Smooth muscle cell (in vitro differentiated cells): ENCODE measurements at regions not wholly inside any gene's neighbourhood (a gene's known extent, or its start where the extent isn't known, plus 50 kb on each side); places are given as distances from the start of the nearest gene placed in this dataset.

ENCODE experiments used
- DNase-seq: peaks from one replicate; lab custom pipeline; 2025; ENCODE audit not compliant: unreplicated experiment; lab: John Stamatoyannopoulos, UW
- H2AFZ ChIP-seq: fragments of 200-600 bp; sonication (generic); 2 replicates; pipeline ENCODE4 v1.6.0; 2016; ENCODE audit warnings: antibody characterized with exemption, low read depth, mild to moderate bottlenecking
- H3F3A ChIP-seq: fragments of 200-600 bp; sonication (generic); 2 replicates; pipeline ENCODE4 v1.6.0; 2017; ENCODE audit warnings: antibody characterized with exemption, low read depth
- H3K27ac ChIP-seq: fragments of 200-600 bp; sonication (generic); 2 replicates; pipeline ENCODE4 v1.5.1; 2016; ENCODE audit warnings: low read depth, mild to moderate bottlenecking
- H3K27me3 ChIP-seq: fragments of 200-600 bp; sonication (generic); 2 replicates; pipeline ENCODE4 v1.6.1; 2016; ENCODE audit warnings: low read depth, mild to moderate bottlenecking
- H3K36me3 ChIP-seq: fragments of 200-600 bp; sonication (generic); 2 replicates; pipeline ENCODE4 v1.5.1; 2016; ENCODE audit warnings: low read depth
- H3K4me1 ChIP-seq: fragments of 200-600 bp; sonication (generic); 2 replicates; pipeline ENCODE4 v1.5.1; 2016; ENCODE audit warnings: low read depth
- H3K4me2 ChIP-seq: fragments of 200-600 bp; sonication (generic); 2 replicates; pipeline ENCODE4 v1.6.0; 2016; ENCODE audit warnings: mild to moderate bottlenecking
- H3K4me3 ChIP-seq: fragments of 200-600 bp; sonication (generic); 2 replicates; pipeline ENCODE4 v1.5.1; 2016; ENCODE audit warnings: mild to moderate bottlenecking
- H3K79me2 ChIP-seq: fragments of 200-600 bp; sonication (generic); 2 replicates; pipeline ENCODE4 v1.6.0; 2016; ENCODE audit warnings: low read depth, mild to moderate bottlenecking
- H3K9ac ChIP-seq: fragments of 200-600 bp; sonication (generic); 2 replicates; pipeline ENCODE4 v1.6.0; 2016; ENCODE audit warnings: low read depth
- H3K9me3 ChIP-seq: fragments of 200-600 bp; sonication (generic); replicated peaks from 2 replicates; pipeline ENCODE4 v1.5.1; 2016; ENCODE audit warnings: low read depth
- H4K20me1 ChIP-seq: fragments of 200-600 bp; sonication (generic); 2 replicates; pipeline ENCODE4 v1.6.0; 2016; ENCODE audit warnings: low read depth
- WGBS: methylation state at CpG from one replicate; pipeline ENCODE4 v1.1.7; 2016; ENCODE audit warnings: low lambda C conversion rate; 5-methylcytosine and 5-hydroxymethylcytosine counted together
- TF ChIP-seq, protein P1 (sequence below): fragments of 200-600 bp; sonication (generic); IDR thresholded peaks from 2 replicates; pipeline ENCODE4 v1.5.1; 2017; ENCODE audit warnings: borderline replicate concordance, mild to moderate bottlenecking, antibody characterized with exemption; ENCODE audit not compliant: insufficient read depth, poor library complexity, severe bottlenecking

DNA sequence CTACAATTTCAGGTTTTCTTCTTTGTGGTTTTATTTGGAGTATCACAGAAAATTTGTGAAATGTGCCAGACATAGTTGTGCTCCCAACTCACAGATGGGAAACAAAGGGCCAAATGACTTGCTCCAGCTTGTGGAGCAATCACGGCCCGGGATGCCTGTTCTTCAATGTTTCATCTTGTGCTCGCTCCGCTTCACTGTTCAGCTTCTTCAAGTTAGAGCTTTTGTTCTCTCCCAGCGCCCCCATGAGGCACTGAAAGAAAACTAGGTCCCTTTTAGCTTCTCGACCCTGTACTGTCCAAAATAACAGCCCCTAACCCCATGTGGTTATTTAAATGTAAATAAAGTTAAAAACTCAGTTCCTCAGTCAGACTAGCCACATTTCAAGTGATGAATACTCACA, 187.9 kb upstream of the STXBP6 start:
- H2AFZ ChIP-seq = peak overlapping the region; percentile 81
- no peaks in the 10 kb centered on the region for H4K20me1 ChIP-seq
- H3K36me3 ChIP-seq = no peaks in the 10 kb centered on the region
- peaks cover 5% of the 10 kb centered on the region for H3K27me3 ChIP-seq
- no peaks in the 10 kb centered on the region for H3K4me1 ChIP-seq
- no peak overlapping the region for H3K4me3 ChIP-seq
- peak overlapping the region; percentile 67 for H3K4me2 ChIP-seq
- no peaks in the 10 kb centered on the region for H3K9me3 ChIP-seq
- TF ChIP-seq, protein P1, sequence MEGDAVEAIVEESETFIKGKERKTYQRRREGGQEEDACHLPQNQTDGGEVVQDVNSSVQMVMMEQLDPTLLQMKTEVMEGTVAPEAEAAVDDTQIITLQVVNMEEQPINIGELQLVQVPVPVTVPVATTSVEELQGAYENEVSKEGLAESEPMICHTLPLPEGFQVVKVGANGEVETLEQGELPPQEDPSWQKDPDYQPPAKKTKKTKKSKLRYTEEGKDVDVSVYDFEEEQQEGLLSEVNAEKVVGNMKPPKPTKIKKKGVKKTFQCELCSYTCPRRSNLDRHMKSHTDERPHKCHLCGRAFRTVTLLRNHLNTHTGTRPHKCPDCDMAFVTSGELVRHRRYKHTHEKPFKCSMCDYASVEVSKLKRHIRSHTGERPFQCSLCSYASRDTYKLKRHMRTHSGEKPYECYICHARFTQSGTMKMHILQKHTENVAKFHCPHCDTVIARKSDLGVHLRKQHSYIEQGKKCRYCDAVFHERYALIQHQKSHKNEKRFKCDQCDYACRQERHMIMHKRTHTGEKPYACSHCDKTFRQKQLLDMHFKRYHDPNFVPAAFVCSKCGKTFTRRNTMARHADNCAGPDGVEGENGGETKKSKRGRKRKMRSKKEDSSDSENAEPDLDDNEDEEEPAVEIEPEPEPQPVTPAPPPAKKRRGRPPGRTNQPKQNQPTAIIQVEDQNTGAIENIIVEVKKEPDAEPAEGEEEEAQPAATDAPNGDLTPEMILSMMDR = peak; percentile 61
- no peak overlapping the region for H3K27ac ChIP-seq
- WGBS = 13% methylated on average over 6 of the region's 6 CpGs
- no peaks in the 10 kb centered on the region for H3F3A ChIP-seq
- no peak for DNase-seq
- no peak overlapping the region for H3K9ac ChIP-seq
- no peaks in the 10 kb centered on the region for H3K79me2 ChIP-seq

DNA sequence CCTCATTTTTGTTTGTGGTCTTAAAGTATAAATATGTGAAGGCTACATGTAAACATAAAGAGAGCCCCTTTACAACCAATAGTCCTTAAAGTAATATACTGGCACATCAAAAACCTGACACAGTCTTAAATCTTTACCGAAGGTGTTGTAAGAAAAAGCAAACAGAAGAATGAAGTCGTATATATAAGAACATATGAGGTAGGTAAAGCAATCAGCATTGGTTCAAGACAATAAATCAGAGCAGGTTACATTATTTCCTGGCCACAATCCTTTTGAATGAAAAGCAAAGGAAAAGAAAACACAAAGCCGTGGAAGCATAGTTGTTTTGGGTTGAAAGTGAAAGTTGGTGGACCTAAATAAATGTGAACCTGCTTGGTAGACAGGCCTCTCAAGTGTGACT, 183.7 kb upstream of the STXBP6 start:
- Histone ChIP-seq H2AFZ (no peak overlapping the region), H3K27ac (no peak overlapping the region), H3K36me3 (no peaks in the 10 kb centered on the region), H3K4me1 (no peaks in the 10 kb centered on the region), H3K4me2 (no peak overlapping the region), H4K20me1 (no peaks in the 10 kb centered on the region), H3K9ac (no peak overlapping the region), H3K27me3 (peaks cover 5% of the 10 kb centered on the region), H3K79me2 (no peaks in the 10 kb centered on the region), H3F3A (no peaks in the 10 kb centered on the region), H3K9me3 (no peaks in the 10 kb centered on the region), H3K4me3 (no peak overlapping the region)
- TF ChIP-seq, protein P1 = no peak
- DNase-seq = no peak
- 88% methylated on average over 3 of the region's 3 CpGs for WGBS

DNA sequence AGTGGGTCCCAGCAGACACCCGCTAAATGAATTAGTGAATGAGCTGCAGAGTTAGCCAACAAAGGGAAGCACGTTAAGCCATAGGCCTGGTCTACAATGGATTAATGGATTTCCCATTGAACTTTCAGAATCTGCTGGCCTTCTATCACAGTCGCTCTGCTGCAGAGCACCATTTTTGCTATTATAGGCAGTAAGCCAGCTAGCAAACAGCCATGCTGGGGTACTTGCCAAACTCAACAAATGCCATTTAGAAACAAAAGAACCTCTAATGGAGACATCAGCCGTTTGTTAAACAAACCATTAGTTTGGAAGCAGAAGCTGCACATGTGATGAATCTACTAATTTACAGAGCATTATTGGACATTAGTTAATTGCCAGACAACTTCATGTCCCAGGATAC, 181.1 kb upstream of the STXBP6 start:
- no peaks in the 10 kb centered on the region for H4K20me1 ChIP-seq
- no peaks in the 10 kb centered on the region for H3K4me1 ChIP-seq
- H3K4me2 ChIP-seq = no peak overlapping the region
- no peaks in the 10 kb centered on the region for H3K9me3 ChIP-seq
- peaks cover 2% of the 10 kb centered on the region for H3K27me3 ChIP-seq
- WGBS = 95% methylated on average over 4 of the region's 4 CpGs
- no peak overlapping the region for H3K4me3 ChIP-seq
- H3K79me2 ChIP-seq = no peaks in the 10 kb centered on the region
- no peak overlapping the region for H3K9ac ChIP-seq
- TF ChIP-seq, protein P1 = no peak
- DNase-seq = no peak
- H3K36me3 ChIP-seq = no peaks in the 10 kb centered on the region
- no peaks in the 10 kb centered on the region for H3F3A ChIP-seq
- H3K27ac ChIP-seq = no peak overlapping the region
- no peak overlapping the region for H2AFZ ChIP-seq

DNA sequence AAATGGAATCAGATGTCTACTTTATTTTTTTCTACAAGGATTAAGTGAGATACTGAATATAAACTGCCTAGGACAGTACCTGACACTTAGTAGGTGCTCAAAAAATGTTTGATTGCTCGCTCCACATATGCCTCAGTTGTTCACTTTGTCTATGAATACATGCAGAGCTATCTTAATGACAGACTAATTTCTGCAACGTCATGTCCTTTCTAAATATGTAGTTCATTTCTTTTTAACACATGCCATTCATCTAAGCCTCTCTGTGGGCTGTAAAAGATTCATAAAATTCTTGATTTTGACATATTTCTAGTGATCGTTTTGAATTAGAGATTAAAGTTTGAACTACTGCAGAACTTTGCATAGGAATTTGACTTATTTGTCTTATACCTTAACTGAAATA, 176.3 kb upstream of the STXBP6 start:
- no peaks in the 10 kb centered on the region for H4K20me1 ChIP-seq
- H3K4me3 ChIP-seq = no peak overlapping the region
- no peak for DNase-seq
- no peak overlapping the region for H2AFZ ChIP-seq
- no peaks in the 10 kb centered on the region for H3F3A ChIP-seq
- H3K9me3 ChIP-seq = no peaks in the 10 kb centered on the region
- H3K4me2 ChIP-seq = no peak overlapping the region
- H3K27ac ChIP-seq = no peak overlapping the region
- H3K27me3 ChIP-seq = no peaks in the 10 kb centered on the region
- H3K36me3 ChIP-seq = no peaks in the 10 kb centered on the region
- 74% methylated on average over 3 of the region's 3 CpGs for WGBS
- no peaks in the 10 kb centered on the region for H3K79me2 ChIP-seq
- no peak overlapping the region for H3K9ac ChIP-seq
- TF ChIP-seq, protein P1 = no peak
- no peaks in the 10 kb centered on the region for H3K4me1 ChIP-seq
